ENCODE measurements at regions not wholly inside any gene's neighbourhood (a gene's known extent, or its start where the extent isn't known, plus 50 kb on each side); places are given as distances from the start of the nearest gene placed in this dataset.

GRCh38 chr7:49023345-49024328 lies 99.3 kb downstream of the CDC14C start:
- TF ChIP-seq CTCF (IDR thresholded peaks at IDR 0.05): no peak
- TF ChIP-seq EZH2 (IDR thresholded peaks at IDR 0.05): no peak
- TF ChIP-seq EZH2phosphoT487 (IDR thresholded peaks at IDR 0.05): no peak
